Loucy (cell line): ENCODE measurements at regions not wholly inside any gene's neighbourhood (a gene's known extent, or its start where the extent isn't known, plus 50 kb on each side); places are given as distances from the start of the nearest gene placed in this dataset.

Experiments used
- H2AFZ ChIP-seq: fragments of 200-600 bp; sonication (generic); 2 replicates; pipeline ENCODE4 v1.6.0; 2016; ENCODE audit warnings: antibody characterized with exemption, mild to moderate bottlenecking, low read length, moderate library complexity
- H3F3A ChIP-seq: fragments of 200-600 bp; 2 replicates; pipeline ENCODE4 v1.6.0; 2016; ENCODE audit warnings: antibody characterized with exemption, low read depth, mild to moderate bottlenecking
- H3K27me3 ChIP-seq: fragments of 200-600 bp; sonication (generic); 2 replicates; pipeline ENCODE4 v1.6.1; 2014; ENCODE audit warnings: low read length, mild to moderate bottlenecking; ENCODE audit not compliant: insufficient read depth, poor library complexity, severe bottlenecking
- H3K36me3 ChIP-seq: fragments of 200-600 bp; sonication (generic); 2 replicates; pipeline ENCODE4 v1.6.1; 2016; ENCODE audit warnings: low read length; ENCODE audit not compliant: insufficient read depth
- H3K4me1 ChIP-seq: fragments of 200-600 bp; sonication (generic); 2 replicates; pipeline ENCODE4 v1.5.1; 2014; ENCODE audit warnings: low read length, mild to moderate bottlenecking; ENCODE audit not compliant: insufficient read depth, poor library complexity, severe bottlenecking
- H3K4me2 ChIP-seq: fragments of 200-600 bp; sonication (generic); 2 replicates; pipeline ENCODE4 v1.6.0; 2014; ENCODE audit warnings: antibody characterized with exemption, low read length, low read depth, mild to moderate bottlenecking; ENCODE audit not compliant: poor library complexity, severe bottlenecking
- H3K4me3 ChIP-seq: fragments of 200-600 bp; sonication (generic); 2 replicates; pipeline ENCODE4 v1.5.1; 2014; ENCODE audit warnings: low read length, mild to moderate bottlenecking, mixed read lengths; ENCODE audit not compliant: poor library complexity, severe bottlenecking
- H3K79me2 ChIP-seq: fragments of 200-600 bp; sonication (generic); 2 replicates; pipeline ENCODE4 v1.6.1; 2014; ENCODE audit warnings: low read length; ENCODE audit not compliant: insufficient read depth
- H3K9ac ChIP-seq: fragments of 200-600 bp; sonication (generic); 2 replicates; pipeline ENCODE4 v1.6.0; 2014; ENCODE audit warnings: mild to moderate bottlenecking, low read depth, low read length, moderate library complexity; ENCODE audit not compliant: poor library complexity, severe bottlenecking
- H3K9me2 ChIP-seq: fragments of 200-600 bp; sonication (generic); replicated peaks from 2 replicates; pipeline ENCODE4 v1.6.1; 2016; ENCODE audit warnings: low read depth, low read length, mixed read lengths
- H3K9me3 ChIP-seq: fragments of 200-600 bp; sonication (generic); 2 replicates; pipeline ENCODE4 v1.6.1; 2014; ENCODE audit warnings: mild to moderate bottlenecking, antibody characterized with exemption, low read length, low read depth; ENCODE audit not compliant: insufficient read depth
- H4K20me1 ChIP-seq: fragments of 200-600 bp; sonication (generic); 2 replicates; pipeline ENCODE4 v1.6.0; 2014; ENCODE audit warnings: antibody characterized with exemption, low read length, mild to moderate bottlenecking; ENCODE audit not compliant: insufficient read depth, poor library complexity, severe bottlenecking
- CTCF ChIP-seq: fragments of 200-600 bp; sonication (generic); conservative IDR thresholded peaks from 2 replicates; pipeline ENCODE4 v1.5.1; 2014; ENCODE audit warnings: mild to moderate bottlenecking, antibody characterized with exemption, low read length
- EZH2phosphoT487 ChIP-seq: fragments of 200-600 bp; IDR thresholded peaks from 2 replicates; pipeline ENCODE4 v1.6.1; 2018; ENCODE audit warnings: antibody characterized with exemption, mild to moderate bottlenecking, moderate library complexity, borderline replicate concordance

- H3K27me3 ChIP-seq, result no peaks in the 10 kb centered on the region
- H3K4me3 ChIP-seq, result no peak overlapping the region
- no peaks in the 10 kb centered on the region for H3K36me3 ChIP-seq
- no peak overlapping the region for H3K9ac ChIP-seq
- H3K9me3 ChIP-seq, result no peaks in the 10 kb centered on the region; the same call in 1 of the 2 replicates
- TF ChIP-seq EZH2phosphoT487 (no peak), CTCF (no peak)
- no peak overlapping the region for H2AFZ ChIP-seq
- no peaks in the 10 kb centered on the region for H4K20me1 ChIP-seq
- H3K79me2 ChIP-seq, result no peaks in the 10 kb centered on the region
- H3K4me1 ChIP-seq, result no peaks in the 10 kb centered on the region
- H3K4me2 ChIP-seq, result no peak overlapping the region
- no peaks in the 10 kb centered on the region for H3F3A ChIP-seq
- H3K9me2 ChIP-seq, result no peaks in the 10 kb centered on the region
Observed at GRCh38 chrX:479273-479981, 92.7 kb upstream of the PPP2R3B start.

- H3K4me1 ChIP-seq, result no peaks in the 10 kb centered on the region
Observed at GRCh38 chrX:480861-481417, 94.2 kb upstream of the PPP2R3B start.

GRCh38 chrX:482192-482701 is 95.5 kb upstream of the PPP2R3B start:
- H3K4me3 ChIP-seq, result no peak overlapping the region
- no peaks in the 10 kb centered on the region; the same call in 1 of the 2 replicates for H3K9me3 ChIP-seq

More at GRCh38 chrX:480861-481417, 94.2 kb upstream of the PPP2R3B start:
- Histone ChIP-seq H3K36me3 (no peaks in the 10 kb centered on the region), H3K79me2 (no peaks in the 10 kb centered on the region), H3K4me3 (no peak overlapping the region), H3K9me2 (no peaks in the 10 kb centered on the region), H3K9ac (no peak overlapping the region), H3F3A (no peaks in the 10 kb centered on the region), H3K9me3 (no peaks in the 10 kb centered on the region; the same call in 1 of the 2 replicates), H3K27me3 (no peaks in the 10 kb centered on the region), H3K4me2 (no peak overlapping the region), H4K20me1 (no peaks in the 10 kb centered on the region), H2AFZ (no peak overlapping the region)
- TF ChIP-seq EZH2phosphoT487, result no peak
- TF ChIP-seq CTCF, result no peak

More at GRCh38 chrX:482192-482701, 95.5 kb upstream of the PPP2R3B start:
- H3K36me3 ChIP-seq, result no peaks in the 10 kb centered on the region
- no peaks in the 10 kb centered on the region for H3K4me1 ChIP-seq
- H3F3A ChIP-seq, result no peaks in the 10 kb centered on the region
- H3K9ac ChIP-seq, result no peak overlapping the region
- H3K27me3 ChIP-seq, result no peaks in the 10 kb centered on the region
- H3K9me2 ChIP-seq, result no peaks in the 10 kb centered on the region
- no peak overlapping the region for H3K4me2 ChIP-seq
- no peak overlapping the region for H2AFZ ChIP-seq
- no peak for TF ChIP-seq EZH2phosphoT487
- no peak for TF ChIP-seq CTCF
- no peaks in the 10 kb centered on the region for H4K20me1 ChIP-seq
- H3K79me2 ChIP-seq, result no peaks in the 10 kb centered on the region
